GM12891 (cell line): ENCODE measurements at regions not wholly inside any gene's neighbourhood (a gene's known extent, or its start where the extent isn't known, plus 50 kb on each side); places are given as distances from the start of the nearest gene placed in this dataset.

Experiments used
- POLR2A ChIP-seq: IDR thresholded peaks from 2 replicates; pipeline ENCODE4 v1.6.1; 2011; ENCODE audit warnings: low read depth, low read length, control low read depth
- SPI1 ChIP-seq: IDR thresholded peaks from 2 replicates; pipeline ENCODE4 v1.6.1; 2011; ENCODE audit warnings: low read depth, low read length, control low read depth
- TAF1 ChIP-seq: IDR thresholded peaks from 2 replicates; pipeline ENCODE4 v1.6.1; 2011; ENCODE audit warnings: low read depth, low read length, control low read depth

DNA sequence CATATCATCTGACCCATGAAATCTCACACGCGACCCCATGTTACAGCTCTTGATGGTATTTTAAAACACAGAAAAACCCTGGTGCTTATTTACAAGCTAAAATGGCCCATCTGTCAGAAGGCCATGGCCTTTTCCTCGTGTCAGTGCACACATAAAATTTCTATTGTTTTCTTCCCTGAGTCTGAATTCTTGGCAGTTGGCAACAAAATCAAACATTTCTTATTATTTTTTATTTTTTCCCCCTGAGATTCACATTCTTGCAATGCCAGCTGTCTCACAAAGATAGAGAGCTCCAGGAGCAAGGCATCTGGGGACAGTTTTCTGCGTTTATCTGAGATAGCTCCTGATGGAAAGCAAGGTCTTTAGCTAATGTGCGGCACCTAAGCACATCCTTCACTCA, 818.1 kb upstream of the TMEM132C start:
- TF ChIP-seq POLR2A (no peak), TAF1 (no peak), SPI1 (no peak)
